WTC11 (cell line): ENCODE measurements at regions not wholly inside any gene's neighbourhood (a gene's known extent, or its start where the extent isn't known, plus 50 kb on each side); places are given as distances from the start of the nearest gene placed in this dataset.
"Not testable (repeated sequence)": the region's sequence is repeated elsewhere in the genome, so short reads cannot be mapped to it uniquely, and the experiment has no call there.

Experiments
- ATAC-seq: fragments of 200-7000 bp; cut with Tn5 transposase; 2 replicates; pipeline ENCODE4 v1.10.0; 2021; ENCODE audit warnings: mild to moderate bottlenecking, moderate library complexity
- CTCF ChIA-PET: fragments of 300-600 bp; sonication (Branson Sonifier 250); formaldehyde crosslinking; loops from one replicate; lab custom pipeline; 2021; ENCODE audit warnings: antibody characterized with exemption; lab: Charles Lee
- POLR2A ChIA-PET: fragments of 350-600 bp; sonication (Branson Sonifier 250); formaldehyde crosslinking; loops from one replicate; lab custom pipeline; 2021; ENCODE audit warnings: antibody characterized with exemption; lab: Charles Lee
- DNase-seq: peaks from one replicate; pipeline ENCODE4 v3.0.0; 2021; ENCODE audit warnings: low spot score
- H3K27ac Mint-ChIP-seq: 2 replicates; pipeline ENCODE4 v1.8.0; 2021; ENCODE audit warnings: mixed read lengths
- H3K27me3 Mint-ChIP-seq: 2 replicates; pipeline ENCODE4 v1.8.0; 2021; ENCODE audit warnings: low read depth, mild to moderate bottlenecking, moderate library complexity, mixed read lengths
- H3K36me3 Mint-ChIP-seq: 2 replicates; pipeline ENCODE4 v1.8.0; 2021; ENCODE audit warnings: mixed read lengths
- H3K4me1 Mint-ChIP-seq: 2 replicates; pipeline ENCODE4 v1.8.0; 2022; ENCODE audit warnings: mixed read lengths
- H3K4me3 Mint-ChIP-seq: 2 replicates; pipeline ENCODE4 v1.8.0; 2021; ENCODE audit warnings: mild to moderate bottlenecking, moderate library complexity, mixed read lengths
- H3K9me3 Mint-ChIP-seq: 2 replicates; pipeline ENCODE4 v1.8.0; 2021; ENCODE audit warnings: mixed read lengths
- ETV6 ChIP-seq: sonication (generic); formaldehyde crosslinking; IDR thresholded peaks from 2 replicates; pipeline ENCODE4 v1.8.1; 2022; ENCODE audit warnings: mild to moderate bottlenecking, missing genetic modification reagents
- FOXP1 ChIP-seq: sonication (generic); formaldehyde crosslinking; IDR thresholded peaks from 2 replicates; pipeline ENCODE4 v1.8.0; 2022; ENCODE audit warnings: missing genetic modification reagents, mild to moderate bottlenecking, moderate library complexity, borderline replicate concordance
- FOXP4 ChIP-seq: sonication (generic); formaldehyde crosslinking; IDR thresholded peaks from 2 replicates; pipeline ENCODE4 v1.8.0; 2022; ENCODE audit warnings: mild to moderate bottlenecking, missing genetic modification reagents
- GABPB1 ChIP-seq: sonication (generic); formaldehyde crosslinking; IDR thresholded peaks from 2 replicates; pipeline ENCODE4 v1.8.1; 2023; ENCODE audit warnings: mild to moderate bottlenecking, missing genetic modification reagents
- IRF1 ChIP-seq: sonication (generic); formaldehyde crosslinking; IDR thresholded peaks from 2 replicates; pipeline ENCODE4 v1.8.0; 2023; ENCODE audit warnings: missing genetic modification reagents
- JAZF1 ChIP-seq: fragments of 250-450 bp; sonication (Bioruptor Pico); IDR thresholded peaks from 2 replicates; pipeline ENCODE4 v1.9.0; 2021; ENCODE audit warnings: moderate library complexity, mild to moderate bottlenecking, inconsistent platforms
- MYBL2 ChIP-seq: sonication (generic); formaldehyde crosslinking; IDR thresholded peaks from 2 replicates; pipeline ENCODE4 v1.8.1; 2023; ENCODE audit warnings: mild to moderate bottlenecking, moderate library complexity, missing genetic modification reagents
- NFE2L1 ChIP-seq: sonication (generic); formaldehyde crosslinking; IDR thresholded peaks from 2 replicates; pipeline ENCODE4 v1.8.1; 2023; ENCODE audit warnings: missing genetic modification reagents
- PRRX2 ChIP-seq: fragments of 250-450 bp; sonication (Bioruptor Pico); IDR thresholded peaks from 2 replicates; pipeline ENCODE4 v1.8.0; 2021; ENCODE audit warnings: mild to moderate bottlenecking
- SMAD4 ChIP-seq: sonication (generic); formaldehyde crosslinking; IDR thresholded peaks from 2 replicates; pipeline ENCODE4 v1.8.0; 2022; ENCODE audit warnings: mild to moderate bottlenecking, missing genetic modification reagents
- SP1 ChIP-seq: sonication (generic); formaldehyde crosslinking; conservative IDR thresholded peaks from 2 replicates; pipeline ENCODE4 v1.8.1; 2022; ENCODE audit warnings: missing genetic modification reagents
- ZBTB21 ChIP-seq: sonication (generic); formaldehyde crosslinking; IDR thresholded peaks from 2 replicates; pipeline ENCODE4 v1.8.1; 2023; ENCODE audit warnings: mild to moderate bottlenecking, missing genetic modification reagents, borderline replicate concordance
- ZBTB43 ChIP-seq: sonication (generic); formaldehyde crosslinking; IDR thresholded peaks from 2 replicates; pipeline ENCODE4 v1.8.1; 2023; ENCODE audit warnings: mild to moderate bottlenecking, missing genetic modification reagents
- ZNF219 ChIP-seq: sonication (generic); formaldehyde crosslinking; IDR thresholded peaks from 2 replicates; pipeline ENCODE4 v1.8.0; 2023; ENCODE audit warnings: missing genetic modification reagents, mild to moderate bottlenecking, borderline replicate concordance
- ZNF532 ChIP-seq: fragments of 250-450 bp; sonication (Bioruptor Pico); IDR thresholded peaks from 2 replicates; pipeline ENCODE4 v1.9.0; 2021; ENCODE audit warnings: mild to moderate bottlenecking, borderline replicate concordance
- ZSCAN18 ChIP-seq: fragments of 250-450 bp; sonication (Bioruptor Pico); IDR thresholded peaks from 2 replicates; pipeline ENCODE4 v2.1.2; 2022; ENCODE audit warnings: mild to moderate bottlenecking, moderate library complexity
- TF ChIP-seq, protein P1 (sequence below): fragments of 250-450 bp; sonication (Bioruptor Pico); IDR thresholded peaks from 2 replicates; pipeline ENCODE4 v1.8.0; 2021; ENCODE audit warnings: mild to moderate bottlenecking

DNA sequence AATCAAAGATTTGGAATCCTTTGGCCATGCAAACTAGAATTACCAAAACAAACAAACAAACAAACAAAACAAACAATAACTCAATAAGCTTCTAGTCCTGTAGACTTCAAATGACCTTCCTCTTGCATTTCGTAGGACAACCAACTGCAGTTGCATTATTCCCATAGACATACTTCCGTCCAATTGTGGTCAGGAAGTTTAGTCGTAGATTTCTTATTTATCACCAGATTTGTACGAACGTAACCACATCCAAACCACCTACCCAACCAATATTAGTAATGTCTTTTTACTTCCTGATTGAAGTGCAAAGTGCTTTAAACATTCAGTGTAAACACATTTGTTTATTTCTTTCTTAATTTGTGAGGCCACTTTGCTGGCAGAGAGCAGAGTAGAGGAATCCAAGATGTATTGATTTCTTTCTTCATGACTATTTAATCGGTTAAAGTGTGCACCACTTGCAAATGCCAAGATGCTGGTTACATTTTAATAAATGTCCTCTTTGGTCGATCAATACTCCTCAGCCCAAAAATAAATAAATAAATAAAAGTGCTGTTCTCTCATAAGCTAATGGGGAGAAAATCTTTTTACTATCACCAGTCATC, 1745.6 kb upstream of the CELF4 start:
- Mint-ChIP-seq H3K4me3 (no peak overlapping the region), H3K9me3 (peaks cover 41% of the 10 kb centered on the region), H3K36me3 (peaks cover 36% of the 10 kb centered on the region), H3K27me3 (no peaks in the 10 kb centered on the region), H3K27ac (no peak overlapping the region), H3K4me1 (peaks cover 8% of the 10 kb centered on the region)
- POLR2A ChIA-PET = no interaction called here
- ATAC-seq (no peak), DNase-seq (no peak)
- CTCF ChIA-PET = no interaction called here
- no peak for TF ChIP-seq GABPB1 (CRISPR knock-in tag)
- TF ChIP-seq IRF1 = no peak
- no peak for TF ChIP-seq SP1 (CRISPR knock-in tag)
- no peak for TF ChIP-seq ZNF532 (CRISPR knock-in tag)
- no peak for TF ChIP-seq ZBTB43 (CRISPR knock-in tag)
- TF ChIP-seq MYBL2 (CRISPR knock-in tag) = no peak
- no peak for TF ChIP-seq JAZF1 (CRISPR knock-in tag)
- no peak for TF ChIP-seq FOXP4 (CRISPR knock-in tag)
- no peak for TF ChIP-seq ETV6 (CRISPR knock-in tag)
- TF ChIP-seq PRRX2 (CRISPR knock-in tag) = no peak
- TF ChIP-seq, protein P1, sequence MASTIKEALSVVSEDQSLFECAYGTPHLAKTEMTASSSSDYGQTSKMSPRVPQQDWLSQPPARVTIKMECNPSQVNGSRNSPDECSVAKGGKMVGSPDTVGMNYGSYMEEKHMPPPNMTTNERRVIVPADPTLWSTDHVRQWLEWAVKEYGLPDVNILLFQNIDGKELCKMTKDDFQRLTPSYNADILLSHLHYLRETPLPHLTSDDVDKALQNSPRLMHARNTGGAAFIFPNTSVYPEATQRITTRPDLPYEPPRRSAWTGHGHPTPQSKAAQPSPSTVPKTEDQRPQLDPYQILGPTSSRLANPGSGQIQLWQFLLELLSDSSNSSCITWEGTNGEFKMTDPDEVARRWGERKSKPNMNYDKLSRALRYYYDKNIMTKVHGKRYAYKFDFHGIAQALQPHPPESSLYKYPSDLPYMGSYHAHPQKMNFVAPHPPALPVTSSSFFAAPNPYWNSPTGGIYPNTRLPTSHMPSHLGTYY = no peak
- no peak for TF ChIP-seq ZNF219 (CRISPR knock-in tag)

GRCh38 chr18:39308931-39309521, 1743.4 kb upstream of the CELF4 start:
- POLR2A ChIA-PET, DNase-seq, H3K4me3 Mint-ChIP-seq, CTCF ChIA-PET, ATAC-seq, H3K27me3 Mint-ChIP-seq, H3K27ac Mint-ChIP-seq, H3K4me1 Mint-ChIP-seq: not testable (repeated sequence)
- peaks cover 36% of the 10 kb centered on the region for H3K36me3 Mint-ChIP-seq
- peaks cover 46% of the 10 kb centered on the region for H3K9me3 Mint-ChIP-seq

GRCh38 chr18:39305766-39306165, 1740.2 kb upstream of the CELF4 start:
- H3K4me1 Mint-ChIP-seq = no peaks in the 10 kb centered on the region
- no peak overlapping the region for H3K27ac Mint-ChIP-seq
- H3K27me3 Mint-ChIP-seq = no peaks in the 10 kb centered on the region
- peaks cover 44% of the 10 kb centered on the region for H3K9me3 Mint-ChIP-seq
- peaks cover 36% of the 10 kb centered on the region for H3K36me3 Mint-ChIP-seq
- no peak for ATAC-seq
- ChIA-PET POLR2A (no interaction called here), CTCF (no interaction called here)
- DNase-seq = no peak
- H3K4me3 Mint-ChIP-seq = no peak overlapping the region
- TF ChIP-seq FOXP4 (CRISPR knock-in tag) (no peak), FOXP1 (no peak), SMAD4 (no peak), ZSCAN18 (CRISPR knock-in tag) (no peak), NFE2L1 (no peak), ZNF219 (CRISPR knock-in tag) (no peak), ZBTB21 (no peak)
